Caco-2 (cell line): ENCODE measurements at regions not wholly inside any gene's neighbourhood (a gene's known extent, or its start where the extent isn't known, plus 50 kb on each side); places are given as distances from the start of the nearest gene placed in this dataset.

Experiments
- BruUV-seq: library from RNA; stranded (reverse); fragments of 400-500 nt; replicated peaks from 2 replicates; lab custom pipeline; 2021; lab: Mats Ljungman, UMichigan
- CTCF ChIA-PET: fragments of 300-600 bp; sonication (Branson Sonifier 250); formaldehyde crosslinking; loops from one replicate; lab custom pipeline; 2022; ENCODE audit warnings: antibody characterized with exemption; lab: Charles Lee
- POLR2A ChIA-PET: fragments of 300-600 bp; sonication (Branson Sonifier 250); formaldehyde crosslinking; loops from one replicate; lab custom pipeline; 2022; ENCODE audit warnings: antibody characterized with exemption; lab: Charles Lee
- DNase-seq, 2 experiments: peaks; one replicate each; pipeline versions ENCODE4 v3.0.0 to v3.0.0-alpha.2; 2020 to 2022
- H3K27me3 ChIP-seq: replicated peaks from 2 replicates; pipeline ENCODE4 v1.6.0; 2011; ENCODE audit warnings: low read length; ENCODE audit not compliant: control insufficient read depth, insufficient read depth
- H3K36me3 ChIP-seq: 2 replicates; pipeline ENCODE4 v1.5.1; 2011; ENCODE audit warnings: low read length; ENCODE audit not compliant: control insufficient read depth, insufficient read depth
- H3K4me1 ChIP-seq: fragments of 250-450 bp; sonication (Bioruptor Pico); 2 replicates; pipeline ENCODE4 v1.5.1; 2020; ENCODE audit warnings: mild to moderate bottlenecking
- H3K4me3 ChIP-seq: 2 replicates; pipeline ENCODE4 v1.5.1; 2011; ENCODE audit warnings: low read depth, mild to moderate bottlenecking, control low read depth, low read length
- H3K9me3 ChIP-seq: fragments of 250-450 bp; sonication (Bioruptor Pico); 2 replicates; pipeline ENCODE4 v1.5.1; 2020; ENCODE audit warnings: mild to moderate bottlenecking, moderate library complexity
- H3K27ac Mint-ChIP-seq: one replicate; pipeline ENCODE4 v1.8.0; 2022; ENCODE audit warnings: mixed read lengths; ENCODE audit not compliant: unreplicated experiment
- H3K27me3 Mint-ChIP-seq: one replicate; pipeline ENCODE4 v1.8.0; 2022; ENCODE audit warnings: mixed read lengths; ENCODE audit not compliant: insufficient read depth, unreplicated experiment
- H3K36me3 Mint-ChIP-seq: one replicate; pipeline ENCODE4 v1.8.0; 2022; ENCODE audit warnings: mild to moderate bottlenecking, mixed read lengths; ENCODE audit not compliant: insufficient read depth, unreplicated experiment
- H3K4me1 Mint-ChIP-seq: one replicate; pipeline ENCODE4 v1.8.0; 2022; ENCODE audit warnings: low read depth, mixed read lengths; ENCODE audit not compliant: unreplicated experiment
- H3K4me3 Mint-ChIP-seq: one replicate; pipeline ENCODE4 v1.8.0; 2022; ENCODE audit warnings: mild to moderate bottlenecking, moderate library complexity, mixed read lengths; ENCODE audit not compliant: unreplicated experiment
- H3K9me3 Mint-ChIP-seq: one replicate; pipeline ENCODE4 v1.8.0; 2022; ENCODE audit warnings: mixed read lengths; ENCODE audit not compliant: unreplicated experiment
- intact Hi-C: fragments of 100-400 bp; cut with micrococcal nuclease; formaldehyde crosslinking; loops from one replicate; pipeline ENCODE4 v1.10.0; 2022; ENCODE audit not compliant: unreplicated experiment
- TF ChIP-seq, protein P1 (sequence below), 2 experiments: fragments of 200-600 bp in 1 of 2; IDR thresholded peaks; 1 replicate in 1 of 2; 2 replicates in 1 of 2; pipeline versions ENCODE4 v1.5.1 to v1.8.0; 2011 to 2022; ENCODE audit warnings: antibody characterized with exemption in 1 of 2, control low read depth in 1 of 2, inconsistent platforms in 1 of 2, low read depth in 1 of 2, low read length in 1 of 2, mild to moderate bottlenecking in 1 of 2, moderate library complexity in 1 of 2; ENCODE audit not compliant: insufficient read depth in 1 of 2, severe bottlenecking in 1 of 2, unreplicated experiment in 1 of 2

DNA sequence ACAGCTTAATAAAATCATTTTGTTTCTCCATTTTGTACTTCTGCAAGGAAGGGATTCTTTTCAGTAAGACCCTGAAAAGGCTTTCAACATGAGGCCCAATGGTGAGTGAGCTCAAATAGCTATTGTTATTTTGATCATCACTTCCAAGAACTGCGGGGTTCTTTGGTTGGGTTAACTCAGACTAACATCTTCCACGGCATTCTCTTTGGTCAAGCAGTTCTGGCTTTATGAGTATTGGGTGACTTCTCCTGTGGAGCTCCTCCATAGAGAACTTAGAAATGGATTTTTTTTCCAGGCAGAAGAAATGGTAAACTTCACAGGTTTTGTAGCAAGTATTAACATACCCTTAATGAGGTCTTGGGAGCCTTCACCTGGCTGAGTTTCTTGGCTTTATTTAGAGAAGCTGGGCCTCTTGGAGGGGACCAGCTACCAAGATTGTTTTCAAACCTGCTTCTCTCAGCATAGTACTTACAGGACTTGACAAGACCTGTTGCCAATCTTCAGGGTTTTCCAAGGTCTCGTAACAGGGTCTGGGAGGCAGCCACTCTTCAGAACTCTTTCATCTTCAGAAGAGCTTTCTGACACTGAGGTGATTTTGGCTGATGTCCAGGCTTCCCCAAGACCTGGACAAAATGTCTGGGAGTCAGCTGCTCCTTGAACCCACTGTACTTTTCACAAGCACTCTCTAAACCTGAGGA lies 353.2 kb upstream of the ETAA1 start:
- CTCF ChIA-PET, result no interaction called here

DNA sequence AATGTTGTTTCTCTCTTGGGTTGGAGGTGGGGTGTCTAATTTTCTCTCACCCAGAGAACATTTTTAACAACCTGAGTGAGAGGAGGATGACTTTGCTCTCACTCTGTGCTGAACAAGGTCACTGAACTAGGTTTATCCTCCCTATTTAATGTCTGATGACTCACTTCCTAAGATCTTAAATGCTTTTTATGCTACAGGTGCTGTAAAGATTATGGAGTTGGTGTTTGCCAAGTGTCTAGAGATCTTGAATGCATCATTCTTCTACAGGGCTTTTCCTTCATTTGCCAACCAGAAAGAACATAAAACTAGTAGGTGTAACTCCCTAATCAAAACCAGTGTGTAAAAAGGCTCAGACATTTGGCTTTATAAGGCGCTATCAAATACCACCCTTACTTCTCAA lies 350.5 kb upstream of the ETAA1 start:
- no TSS peak for BruUV-seq
- Mint-ChIP-seq H3K4me1 (peaks cover 11% of the 10 kb centered on the region), H3K27me3 (no peaks in the 10 kb centered on the region), H3K27ac (peak overlapping the region; percentile 66), H3K36me3 (peaks cover 6% of the 10 kb centered on the region), H3K9me3 (peaks cover 11% of the 10 kb centered on the region), H3K4me3 (no peak overlapping the region)
- POLR2A ChIA-PET, result no interaction called here
- H3K36me3 ChIP-seq, result no peaks in the 10 kb centered on the region
- intact Hi-C loops, result no loop called here
- H3K9me3 ChIP-seq, result no peaks in the 10 kb centered on the region
- H3K4me3 ChIP-seq, result no peak overlapping the region
- TF ChIP-seq, protein P1, sequence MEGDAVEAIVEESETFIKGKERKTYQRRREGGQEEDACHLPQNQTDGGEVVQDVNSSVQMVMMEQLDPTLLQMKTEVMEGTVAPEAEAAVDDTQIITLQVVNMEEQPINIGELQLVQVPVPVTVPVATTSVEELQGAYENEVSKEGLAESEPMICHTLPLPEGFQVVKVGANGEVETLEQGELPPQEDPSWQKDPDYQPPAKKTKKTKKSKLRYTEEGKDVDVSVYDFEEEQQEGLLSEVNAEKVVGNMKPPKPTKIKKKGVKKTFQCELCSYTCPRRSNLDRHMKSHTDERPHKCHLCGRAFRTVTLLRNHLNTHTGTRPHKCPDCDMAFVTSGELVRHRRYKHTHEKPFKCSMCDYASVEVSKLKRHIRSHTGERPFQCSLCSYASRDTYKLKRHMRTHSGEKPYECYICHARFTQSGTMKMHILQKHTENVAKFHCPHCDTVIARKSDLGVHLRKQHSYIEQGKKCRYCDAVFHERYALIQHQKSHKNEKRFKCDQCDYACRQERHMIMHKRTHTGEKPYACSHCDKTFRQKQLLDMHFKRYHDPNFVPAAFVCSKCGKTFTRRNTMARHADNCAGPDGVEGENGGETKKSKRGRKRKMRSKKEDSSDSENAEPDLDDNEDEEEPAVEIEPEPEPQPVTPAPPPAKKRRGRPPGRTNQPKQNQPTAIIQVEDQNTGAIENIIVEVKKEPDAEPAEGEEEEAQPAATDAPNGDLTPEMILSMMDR (IDR thresholded peaks at IDR 0.05; ENCODE audit: insufficient read depth in 1 of 2, low read depth in 1 of 2, low read length in 1 of 2, severe bottlenecking in 1 of 2, unreplicated experiment in 1 of 2), result no peak
- peaks cover 12% of the 10 kb centered on the region; the same call in 1 of the 2 replicates for H3K4me1 ChIP-seq
- no peaks in the 10 kb centered on the region for H3K27me3 ChIP-seq
- DNase-seq, result peak in 1 of 2 experiments; percentile 13
- CTCF ChIA-PET, result no interaction called here

More for the DNA sequence above, 353.2 kb upstream of the ETAA1 start:
- Histone ChIP-seq H3K4me3 (no peak overlapping the region), H3K4me1 (peaks cover 33% of the 10 kb centered on the region), H3K36me3 (no peaks in the 10 kb centered on the region), H3K27me3 (no peaks in the 10 kb centered on the region), H3K9me3 (no peaks in the 10 kb centered on the region)
- no peaks in the 10 kb centered on the region for H3K27me3 Mint-ChIP-seq
- intact Hi-C loops, result no loop called here
- peaks cover 4% of the 10 kb centered on the region for H3K9me3 Mint-ChIP-seq
- no peaks in the 10 kb centered on the region for H3K36me3 Mint-ChIP-seq
- peaks cover 26% of the 10 kb centered on the region for H3K4me1 Mint-ChIP-seq
- TF ChIP-seq, protein P1 (IDR thresholded peaks at IDR 0.05; ENCODE audit: insufficient read depth in 1 of 2, low read depth in 1 of 2, low read length in 1 of 2, severe bottlenecking in 1 of 2, unreplicated experiment in 1 of 2), result no peak
- H3K4me3 Mint-ChIP-seq, result no peak overlapping the region
- no peak for DNase-seq
- H3K27ac Mint-ChIP-seq, result no peak overlapping the region
- BruUV-seq, result no TSS peak
- POLR2A ChIA-PET, result no interaction called here

DNA sequence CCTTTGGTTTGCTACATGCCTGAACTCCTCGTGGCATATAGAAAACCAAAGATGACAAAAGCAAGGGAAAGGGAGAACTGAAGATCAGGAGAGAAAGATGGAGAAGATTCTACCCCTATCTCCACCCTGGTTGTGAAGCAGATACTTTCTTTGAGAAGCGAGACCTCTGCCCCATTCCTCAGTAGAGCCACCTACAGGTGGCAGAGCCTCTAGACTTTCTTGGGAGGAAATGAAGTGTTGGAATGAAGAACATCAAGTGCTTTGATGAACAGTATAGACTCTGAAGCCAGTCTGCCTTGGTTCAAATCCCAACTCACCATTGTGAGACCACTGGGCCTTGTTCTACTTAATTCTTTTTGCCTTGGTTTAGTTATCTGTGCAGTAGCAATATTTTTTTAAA lies 348.8 kb upstream of the ETAA1 start:
- peaks cover 6% of the 10 kb centered on the region for H3K36me3 Mint-ChIP-seq
- POLR2A ChIA-PET, result no interaction called here
- DNase-seq, result no peak
- no TSS peak for BruUV-seq
- peaks cover 11% of the 10 kb centered on the region for H3K4me1 Mint-ChIP-seq
- H3K4me3 ChIP-seq, result no peak overlapping the region
- no peak overlapping the region for H3K27ac Mint-ChIP-seq
- no peaks in the 10 kb centered on the region for H3K36me3 ChIP-seq
- no peaks in the 10 kb centered on the region for H3K27me3 Mint-ChIP-seq
- CTCF ChIA-PET, result interaction anchor here (0.7 kb wide), 1 partner anchor 217 kb away, joined by 3 read pairs; no protein-coding TSS in a partner anchor
- H3K9me3 Mint-ChIP-seq, result peaks cover 11% of the 10 kb centered on the region
- intact Hi-C loops, result no loop called here
- TF ChIP-seq, protein P1 (IDR thresholded peaks at IDR 0.05; ENCODE audit: insufficient read depth in 1 of 2, low read depth in 1 of 2, low read length in 1 of 2, severe bottlenecking in 1 of 2, unreplicated experiment in 1 of 2), result no peak
- H3K4me1 ChIP-seq, result peaks cover 12% of the 10 kb centered on the region; the same call in 1 of the 2 replicates
- no peak overlapping the region for H3K4me3 Mint-ChIP-seq
- H3K9me3 ChIP-seq, result no peaks in the 10 kb centered on the region
- H3K27me3 ChIP-seq, result no peaks in the 10 kb centered on the region
